Activated CD4-positive, alpha-beta memory T cell treated with anti-CD3 and anti-CD28 coated beads for 36 hours (primary cell): ENCODE measurements at regions not wholly inside any gene's neighbourhood (a gene's known extent, or its start where the extent isn't known, plus 50 kb on each side); places are given as distances from the start of the nearest gene placed in this dataset.

ENCODE experiments used
- CTCF ChIA-PET: fragments of 350-600 bp; sonication (Branson Sonifier 250); formaldehyde crosslinking; loops from one replicate; lab custom pipeline; 2021; ENCODE audit warnings: antibody characterized with exemption, inconsistent platforms; lab: Charles Lee
- POLR2A ChIA-PET: fragments of 350-600 bp; sonication (Branson Sonifier 250); formaldehyde crosslinking; loops from one replicate; lab custom pipeline; 2021; ENCODE audit warnings: antibody characterized with exemption; lab: Charles Lee
- DNase-seq: peaks from one replicate; pipeline ENCODE4 v3.0.0-alpha.2; 2020
- H3K27ac Mint-ChIP-seq: one replicate; pipeline ENCODE4 v1.8.0; 2021; ENCODE audit warnings: mixed read lengths
- H3K27me3 Mint-ChIP-seq: one replicate; pipeline ENCODE4 v1.8.0; 2021; ENCODE audit warnings: mixed read lengths
- H3K36me3 Mint-ChIP-seq: one replicate; pipeline ENCODE4 v1.8.0; 2021; ENCODE audit warnings: mixed read lengths
- H3K4me1 Mint-ChIP-seq: one replicate; pipeline ENCODE4 v1.8.0; 2021; ENCODE audit warnings: low read depth, mixed read lengths
- H3K4me3 Mint-ChIP-seq: one replicate; pipeline ENCODE4 v1.8.0; 2021; ENCODE audit warnings: mild to moderate bottlenecking, mixed read lengths
- H3K9me3 Mint-ChIP-seq: one replicate; pipeline ENCODE4 v1.8.0; 2021; ENCODE audit warnings: mixed read lengths
- intact Hi-C: fragments of 100-400 bp; cut with micrococcal nuclease; formaldehyde crosslinking; loops from one replicate; pipeline ENCODE4 v1.15.1; 2023

DNA sequence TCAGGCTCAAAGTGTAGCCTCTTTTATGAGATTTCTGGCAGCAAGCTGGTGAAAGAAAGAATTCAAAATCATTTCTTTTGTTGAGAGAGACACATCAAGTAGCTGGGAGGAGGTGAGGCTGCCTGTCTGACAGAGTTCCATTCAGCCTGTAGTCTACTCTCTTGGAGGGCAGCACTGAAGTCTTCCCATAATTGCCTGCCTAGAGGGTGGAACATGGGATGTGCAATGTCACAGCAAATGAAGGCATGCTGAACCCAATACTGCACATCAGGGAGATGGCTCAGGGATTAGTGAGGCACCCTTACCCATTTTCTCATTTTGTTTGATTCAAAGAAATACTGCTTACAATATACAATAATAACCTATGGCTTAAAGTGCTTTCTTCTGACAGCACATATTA is 475.7 kb downstream of the TMEM232 start:
- ChIA-PET CTCF (no interaction called here), POLR2A (no interaction called here)
- no peak overlapping the region for H3K27ac Mint-ChIP-seq
- no peaks in the 10 kb centered on the region for H3K9me3 Mint-ChIP-seq
- no peak overlapping the region for H3K4me3 Mint-ChIP-seq
- intact Hi-C loops = no loop called here
- no peaks in the 10 kb centered on the region for H3K27me3 Mint-ChIP-seq
- H3K4me1 Mint-ChIP-seq = no peaks in the 10 kb centered on the region
- DNase-seq = no peak
- H3K36me3 Mint-ChIP-seq = no peaks in the 10 kb centered on the region

DNA sequence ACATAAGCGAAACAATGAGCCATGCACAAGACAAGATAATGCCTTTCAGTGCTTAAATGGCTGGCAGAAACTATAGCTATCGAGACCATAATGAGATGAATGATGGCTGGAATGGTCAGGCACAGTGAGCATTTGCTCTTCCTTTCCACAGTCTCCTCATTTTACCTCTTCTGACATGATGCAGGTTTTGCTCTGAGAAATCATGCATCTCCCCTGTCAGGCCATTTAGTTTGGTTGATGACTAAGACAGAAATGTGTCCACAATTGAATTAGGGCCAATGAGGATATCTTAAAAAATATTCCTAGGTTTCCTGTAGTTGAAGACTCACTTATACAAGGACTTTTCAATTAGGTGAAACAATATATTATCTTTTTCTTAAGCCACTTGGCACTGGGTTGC is 475.1 kb downstream of the TMEM232 start:
- ChIA-PET POLR2A (interaction anchor here (0.6 kb wide), 1 partner anchor 881 kb away, joined by 3 read pairs; no protein-coding TSS in a partner anchor), CTCF (no interaction called here)
- no peaks in the 10 kb centered on the region for H3K4me1 Mint-ChIP-seq
- intact Hi-C loops = no loop called here
- no peak overlapping the region for H3K4me3 Mint-ChIP-seq
- DNase-seq = no peak
- no peaks in the 10 kb centered on the region for H3K36me3 Mint-ChIP-seq
- no peaks in the 10 kb centered on the region for H3K27me3 Mint-ChIP-seq
- no peak overlapping the region for H3K27ac Mint-ChIP-seq
- H3K9me3 Mint-ChIP-seq = no peaks in the 10 kb centered on the region

DNA sequence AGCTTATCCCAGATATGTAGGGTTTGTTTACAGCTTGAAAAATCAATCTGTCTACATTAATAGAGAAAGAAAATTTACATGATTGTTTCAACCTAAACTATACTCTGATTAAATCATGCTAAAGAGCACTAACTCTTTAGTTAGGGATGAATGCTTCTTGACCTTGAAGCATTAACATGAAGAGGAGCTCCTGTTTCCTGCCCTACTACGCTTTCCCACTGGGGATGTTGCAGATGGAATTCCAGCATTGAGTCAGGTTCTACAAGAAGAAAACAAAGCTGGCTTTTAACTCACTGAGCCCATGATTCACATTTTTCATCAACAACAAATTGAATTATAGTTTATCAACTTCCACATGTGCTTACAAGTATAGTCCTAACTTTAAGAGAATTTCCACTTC is 471.3 kb downstream of the TMEM232 start:
- H3K27me3 Mint-ChIP-seq = no peaks in the 10 kb centered on the region
- ChIA-PET POLR2A (no interaction called here), CTCF (no interaction called here)
- H3K9me3 Mint-ChIP-seq = no peaks in the 10 kb centered on the region
- H3K4me3 Mint-ChIP-seq = no peak overlapping the region
- H3K4me1 Mint-ChIP-seq = no peaks in the 10 kb centered on the region
- H3K27ac Mint-ChIP-seq = no peak overlapping the region
- intact Hi-C loops = loop anchor here (5.0 kb wide), 1 partner anchor 67 kb away; no protein-coding TSS in a partner anchor
- no peaks in the 10 kb centered on the region for H3K36me3 Mint-ChIP-seq
- DNase-seq = no peak

DNA sequence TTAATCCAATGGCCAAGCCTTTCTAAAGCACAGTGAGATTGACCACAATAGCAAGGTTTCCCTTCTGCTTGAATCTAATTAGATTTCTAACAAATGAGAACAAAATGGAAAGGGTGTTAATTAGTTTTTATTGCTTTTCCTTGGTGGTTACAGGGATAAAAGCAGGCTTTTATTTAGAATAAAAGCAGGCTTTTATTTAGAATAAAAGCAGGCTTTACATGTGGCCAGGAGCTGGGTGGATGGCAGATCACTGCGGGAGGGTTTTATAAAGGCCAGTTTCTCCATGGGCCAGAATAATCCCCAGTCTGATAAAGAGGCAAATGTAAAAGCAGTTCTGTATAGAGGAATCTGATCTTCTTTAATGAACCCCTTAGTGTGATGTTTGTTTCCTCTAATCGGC is 470.2 kb downstream of the TMEM232 start:
- no peak overlapping the region for H3K27ac Mint-ChIP-seq
- H3K36me3 Mint-ChIP-seq = no peaks in the 10 kb centered on the region
- ChIA-PET CTCF (no interaction called here), POLR2A (no interaction called here)
- H3K4me3 Mint-ChIP-seq = no peak overlapping the region
- H3K27me3 Mint-ChIP-seq = no peaks in the 10 kb centered on the region
- intact Hi-C loops = loop anchor here (5.0 kb wide), 1 partner anchor 66 kb away; no protein-coding TSS in a partner anchor
- no peaks in the 10 kb centered on the region for H3K4me1 Mint-ChIP-seq
- DNase-seq = no peak
- no peaks in the 10 kb centered on the region for H3K9me3 Mint-ChIP-seq

DNA sequence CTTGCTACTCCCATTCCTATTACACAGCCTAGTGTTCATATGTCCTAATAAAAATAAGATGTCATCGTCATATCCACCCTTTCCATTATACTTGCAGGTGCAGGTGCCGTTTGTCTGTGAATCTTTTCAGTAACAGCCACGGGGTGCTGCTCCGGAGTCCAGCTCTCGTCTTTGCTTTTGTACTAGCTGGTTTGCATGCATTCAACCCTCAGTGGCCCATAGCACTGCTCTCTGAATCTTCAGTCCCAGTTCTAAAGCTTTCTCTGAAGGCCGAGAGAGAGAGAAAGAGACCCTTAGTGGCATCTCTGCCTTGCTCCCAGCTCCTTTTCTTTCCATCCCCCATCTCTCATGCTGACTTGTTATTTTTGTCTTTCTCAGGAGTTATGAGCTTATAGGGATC is 468.5 kb downstream of the TMEM232 start:
- Mint-ChIP-seq H3K36me3 (no peaks in the 10 kb centered on the region), H3K27me3 (no peaks in the 10 kb centered on the region), H3K4me1 (no peaks in the 10 kb centered on the region), H3K4me3 (no peak overlapping the region), H3K27ac (no peak overlapping the region), H3K9me3 (no peaks in the 10 kb centered on the region)
- ChIA-PET POLR2A (no interaction called here), CTCF (no interaction called here)
- no peak for DNase-seq
- intact Hi-C loops = loop anchor here (5.0 kb wide), 1 partner anchor 64 kb away; no protein-coding TSS in a partner anchor

DNA sequence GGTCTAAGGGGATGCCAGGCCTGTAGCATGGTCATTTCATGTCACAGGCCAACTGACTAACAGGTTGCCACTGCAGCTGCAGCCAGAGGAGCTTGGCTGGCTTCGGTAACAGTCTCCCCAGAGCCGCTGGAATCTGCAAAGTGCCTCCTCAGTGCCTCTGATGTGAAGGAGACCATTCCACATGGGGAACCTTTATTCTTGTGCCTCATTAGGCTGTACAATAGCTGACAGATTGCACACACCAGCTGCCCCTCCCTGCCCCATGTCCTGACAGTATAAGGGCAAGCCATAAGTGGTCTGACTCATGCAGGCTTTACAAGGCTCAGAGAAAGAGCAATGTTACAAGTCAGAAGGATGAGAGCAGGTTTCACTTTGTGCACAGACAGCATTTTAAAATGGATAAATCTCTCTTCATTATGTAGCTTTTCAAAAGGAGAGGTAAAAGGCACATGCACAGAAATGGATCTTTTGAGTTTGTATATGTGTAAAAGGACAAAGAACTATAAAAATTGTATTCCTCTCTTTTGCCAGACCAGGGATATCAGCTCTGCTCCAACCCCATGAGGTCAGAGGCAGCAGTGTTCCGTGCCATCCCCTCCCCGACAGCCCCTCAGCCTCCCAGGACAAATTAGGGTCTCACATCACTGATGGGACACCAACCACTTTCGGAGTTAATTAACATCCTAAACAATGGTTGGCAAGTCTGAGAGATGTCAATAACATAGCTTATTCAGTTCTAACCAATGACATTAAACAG is 467.8 kb downstream of the TMEM232 start:
- H3K36me3 Mint-ChIP-seq = no peaks in the 10 kb centered on the region
- no peaks in the 10 kb centered on the region for H3K4me1 Mint-ChIP-seq
- H3K4me3 Mint-ChIP-seq = no peak overlapping the region
- no peak overlapping the region for H3K27ac Mint-ChIP-seq
- no peaks in the 10 kb centered on the region for H3K9me3 Mint-ChIP-seq
- ChIA-PET POLR2A (no interaction called here), CTCF (interaction anchor here (0.9 kb wide), 1 partner anchor 10 kb away, joined by 3 read pairs; no protein-coding TSS in a partner anchor)
- intact Hi-C loops = loop anchor here (5.0 kb wide), 1 partner anchor 64 kb away; no protein-coding TSS in a partner anchor
- no peak for DNase-seq
- no peaks in the 10 kb centered on the region for H3K27me3 Mint-ChIP-seq

DNA sequence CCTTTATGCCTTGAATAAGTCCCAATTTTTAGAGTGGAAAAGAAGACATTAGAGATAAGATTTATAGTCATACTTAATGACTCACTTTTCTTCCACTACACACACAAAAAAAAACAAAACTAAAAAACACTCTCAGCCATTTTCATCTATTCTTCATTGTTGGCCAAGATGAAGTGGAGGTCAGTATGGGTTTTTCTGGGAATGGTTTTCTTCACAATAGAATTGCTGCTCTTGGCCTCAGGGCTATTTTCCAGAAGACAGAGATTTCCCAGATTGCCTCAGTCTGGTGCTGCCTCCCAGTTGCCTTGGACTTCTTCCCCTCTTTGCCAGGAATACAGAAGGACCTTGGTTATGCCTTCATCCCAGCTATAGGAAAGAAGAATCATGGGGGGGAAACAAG is 463.7 kb downstream of the TMEM232 start:
- Mint-ChIP-seq H3K4me3 (no peak overlapping the region), H3K4me1 (no peaks in the 10 kb centered on the region), H3K36me3 (no peaks in the 10 kb centered on the region), H3K27ac (no peak overlapping the region), H3K9me3 (no peaks in the 10 kb centered on the region), H3K27me3 (no peaks in the 10 kb centered on the region)
- CTCF ChIA-PET = no interaction called here
- intact Hi-C loops = no loop called here
- POLR2A ChIA-PET = no interaction called here
- no peak for DNase-seq

DNA sequence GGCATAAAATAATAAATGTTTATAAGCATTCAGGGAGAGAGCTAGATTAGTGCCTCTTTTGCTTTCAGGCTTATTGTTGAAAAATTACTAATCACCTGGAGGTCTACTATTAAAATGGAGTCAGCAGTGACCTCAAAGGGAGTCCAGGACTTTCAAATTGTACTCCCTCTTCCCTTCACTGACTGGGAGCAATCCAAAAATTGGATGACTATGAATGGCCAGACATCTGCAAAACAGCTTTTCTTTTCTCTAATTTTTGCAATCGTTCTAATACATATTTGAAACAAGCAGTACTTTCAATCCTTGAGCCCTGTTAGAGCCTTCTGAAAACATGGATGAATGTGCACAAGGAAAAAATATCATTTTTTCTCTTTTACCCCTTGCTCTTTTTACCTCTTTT is 461.8 kb downstream of the TMEM232 start:
- no peaks in the 10 kb centered on the region for H3K36me3 Mint-ChIP-seq
- no peaks in the 10 kb centered on the region for H3K27me3 Mint-ChIP-seq
- DNase-seq = no peak
- H3K9me3 Mint-ChIP-seq = no peaks in the 10 kb centered on the region
- no peak overlapping the region for H3K27ac Mint-ChIP-seq
- peaks cover 4% of the 10 kb centered on the region for H3K4me1 Mint-ChIP-seq
- POLR2A ChIA-PET = no interaction called here
- CTCF ChIA-PET = no interaction called here
- intact Hi-C loops = no loop called here
- no peak overlapping the region for H3K4me3 Mint-ChIP-seq

DNA sequence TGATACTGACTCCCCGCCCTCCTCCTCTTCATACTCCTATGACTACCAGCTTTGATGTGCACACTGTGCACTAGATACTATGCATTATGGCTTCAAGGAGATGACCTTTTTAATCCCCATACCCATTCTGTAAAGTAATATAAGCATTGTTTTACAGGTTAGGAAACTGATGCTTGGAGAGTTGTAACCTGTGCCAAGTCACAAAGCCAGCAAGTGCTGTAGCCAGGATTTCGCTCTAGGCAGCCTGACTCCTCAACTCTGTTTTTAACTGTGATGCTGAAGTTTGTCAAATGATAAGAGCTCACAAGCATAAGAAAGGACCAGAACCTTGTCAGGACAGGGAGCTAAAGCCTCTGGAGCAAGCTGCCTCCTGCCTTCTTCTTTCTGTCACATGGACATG is 461.3 kb downstream of the TMEM232 start:
- no peaks in the 10 kb centered on the region for H3K9me3 Mint-ChIP-seq
- intact Hi-C loops = no loop called here
- CTCF ChIA-PET = no interaction called here
- no peak overlapping the region for H3K27ac Mint-ChIP-seq
- POLR2A ChIA-PET = no interaction called here
- H3K36me3 Mint-ChIP-seq = no peaks in the 10 kb centered on the region
- no peaks in the 10 kb centered on the region for H3K27me3 Mint-ChIP-seq
- H3K4me3 Mint-ChIP-seq = no peak overlapping the region
- no peak for DNase-seq
- H3K4me1 Mint-ChIP-seq = peaks cover 6% of the 10 kb centered on the region

DNA sequence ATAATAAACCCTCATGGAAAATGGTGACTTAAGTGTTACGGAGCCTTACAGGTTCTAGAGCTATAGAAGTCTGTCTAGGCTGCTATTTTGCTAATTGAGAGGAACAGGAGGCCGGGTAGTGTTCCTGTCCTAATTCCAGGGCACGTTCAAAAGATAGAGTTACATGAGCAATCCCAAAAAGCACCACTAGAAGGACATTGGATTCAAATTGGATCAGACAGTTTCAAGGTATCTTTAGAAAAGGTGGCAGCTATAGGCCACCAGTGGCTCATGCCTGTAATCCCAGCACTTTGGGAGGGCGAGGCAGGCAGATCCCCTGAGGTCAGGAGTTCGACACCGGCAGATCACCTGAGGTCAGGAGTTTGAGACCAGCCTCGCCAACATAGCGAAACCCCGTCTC is 458.8 kb downstream of the TMEM232 start:
- CTCF ChIA-PET = interaction anchor here (1.5 kb wide), 1 partner anchor 147 kb away, joined by 4 read pairs; no protein-coding TSS in a partner anchor
- H3K4me3 Mint-ChIP-seq = no peak overlapping the region

DNA sequence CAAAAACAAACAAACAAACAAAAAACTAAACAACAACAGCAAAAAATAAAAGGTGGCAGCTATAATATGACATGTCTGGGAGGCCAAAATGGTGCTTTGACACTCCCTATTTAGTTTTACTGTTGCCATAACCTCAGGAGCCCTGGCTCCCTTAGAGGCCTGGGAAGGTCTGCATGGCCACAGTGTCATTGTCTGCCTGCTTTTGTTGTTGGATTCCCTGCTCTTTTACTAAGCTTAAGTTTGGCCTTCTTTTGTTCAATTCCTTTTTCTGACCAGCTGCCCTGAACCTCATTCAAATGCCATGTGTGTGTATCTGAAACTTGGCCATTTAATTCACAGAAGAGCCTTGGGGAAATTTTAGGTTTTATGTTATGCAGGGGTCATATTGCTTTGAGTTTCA is 458.2 kb downstream of the TMEM232 start:
- intact Hi-C loops = no loop called here
- Mint-ChIP-seq H3K27me3 (no peaks in the 10 kb centered on the region), H3K27ac (no peak overlapping the region), H3K4me1 (peaks cover 6% of the 10 kb centered on the region), H3K4me3 (no peak overlapping the region), H3K9me3 (no peaks in the 10 kb centered on the region), H3K36me3 (no peaks in the 10 kb centered on the region)
- POLR2A ChIA-PET = no interaction called here
- CTCF ChIA-PET = interaction anchor here (1.1 kb wide), 1 partner anchor 9 kb away, joined by 3 read pairs; no protein-coding TSS in a partner anchor
- DNase-seq = no peak

More for the DNA sequence above, 458.8 kb downstream of the TMEM232 start:
- DNase-seq = no peak
- Mint-ChIP-seq H3K9me3 (no peaks in the 10 kb centered on the region), H3K36me3 (no peaks in the 10 kb centered on the region), H3K27ac (no peak overlapping the region), H3K27me3 (no peaks in the 10 kb centered on the region), H3K4me1 (peaks cover 6% of the 10 kb centered on the region)
- intact Hi-C loops = no loop called here
- POLR2A ChIA-PET = no interaction called here

DNA sequence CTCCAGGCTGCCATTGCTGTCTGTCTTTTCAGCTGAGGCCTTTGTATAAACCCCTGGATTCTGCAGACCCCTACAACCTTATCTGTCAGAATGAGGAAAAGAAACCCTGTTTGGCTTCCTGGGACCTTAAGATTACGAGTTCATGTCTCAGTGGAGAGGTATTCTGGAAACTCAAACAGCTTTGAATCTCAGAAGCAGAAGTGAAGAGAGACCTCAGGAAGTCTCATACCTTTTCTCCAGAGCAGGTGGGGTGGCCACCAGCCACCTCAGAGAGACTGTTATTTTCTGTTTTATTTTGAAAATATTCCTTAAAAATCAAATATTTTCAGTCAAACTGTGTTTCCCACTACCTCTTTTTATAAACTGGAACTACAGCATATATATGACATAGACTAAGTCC is 457.5 kb downstream of the TMEM232 start:
- Mint-ChIP-seq H3K27ac (no peak overlapping the region), H3K4me3 (no peak overlapping the region), H3K36me3 (no peaks in the 10 kb centered on the region), H3K9me3 (no peaks in the 10 kb centered on the region), H3K4me1 (peaks cover 6% of the 10 kb centered on the region), H3K27me3 (no peaks in the 10 kb centered on the region)
- intact Hi-C loops = no loop called here
- CTCF ChIA-PET = interaction anchor here (1.1 kb wide), 1 partner anchor 10 kb away, joined by 3 read pairs; no protein-coding TSS in a partner anchor
- POLR2A ChIA-PET = no interaction called here
- no peak for DNase-seq
